Mammary epithelial cell (primary cell): ENCODE measurements at regions not wholly inside any gene's neighbourhood (a gene's known extent, or its start where the extent isn't known, plus 50 kb on each side); places are given as distances from the start of the nearest gene placed in this dataset.

ENCODE experiments used
- CTCF ChIP-seq, 2 donors: IDR thresholded peaks in 1 of 2; conservative IDR thresholded peaks in 1 of 2; 2 replicates each; pipeline ENCODE4 v1.5.1; 2011 to 2012; ENCODE audit warnings: inconsistent platforms in 2 of 2, low read length in 2 of 2, mild to moderate bottlenecking in 2 of 2, control low read depth in 1 of 2, low read depth in 1 of 2; ENCODE audit not compliant: insufficient read depth in 1 of 2; ENCODE audit errors: extremely low read depth in 1 of 2
- EZH2 ChIP-seq: IDR thresholded peaks from 2 replicates; pipeline ENCODE4 v1.6.1; 2012; ENCODE audit warnings: low read length, inconsistent platforms, borderline replicate concordance

- TF ChIP-seq CTCF (conservative IDR thresholded peaks at IDR 0.05 in 1 of 2, IDR thresholded peaks at IDR 0.05 in 1 of 2; ENCODE audit: extremely low read depth in 1 of 2, insufficient read depth in 1 of 2, low read depth in 1 of 2, low read length in 2 of 2), result no peak
- no peak for TF ChIP-seq EZH2
These were observed 137.4 kb downstream of the HNMT start for GRCh38 chr2:138101718-138102117.
